Right lobe of liver (tissue), 6 donors: ENCODE measurements at regions not wholly inside any gene's neighbourhood (a gene's known extent, or its start where the extent isn't known, plus 50 kb on each side); places are given as distances from the start of the nearest gene placed in this dataset.

Experiments
- ATAC-seq, 4 donors: fragments of 200-7000 bp; cut with Tn5 transposase; one replicate each; pipeline ENCODE4 v1.9.1; 2020; ENCODE audit warnings: mild to moderate bottlenecking in 4 of 4, moderate library complexity in 4 of 4
- DNase-seq, 3 donors: peaks; one replicate each; pipeline ENCODE4 v3.0.0-alpha.2; 2020
- H3K27ac ChIP-seq, 3 donors: fragments of 200-600 bp; one replicate each; pipeline ENCODE4 v1.8.0; 2022
- H3K27me3 ChIP-seq, 2 donors: fragments of 200-600 bp; one replicate each; pipeline ENCODE4 v1.8.0; 2022
- H3K36me3 ChIP-seq, 4 donors: fragments of 200-600 bp; sonication (generic) in 1 of 4; one replicate each; pipeline versions ENCODE4 v1.5.1 to v1.8.0; 2017 to 2022; ENCODE audit warnings: control low read depth in 1 of 4
- H3K4me1 ChIP-seq, 4 donors: fragments of 200-600 bp; sonication (generic) in 1 of 4; one replicate each; pipeline versions ENCODE4 v1.5.1 to v1.8.0; 2017 to 2022; ENCODE audit warnings: control low read depth in 1 of 4
- H3K4me3 ChIP-seq, 3 donors: fragments of 200-600 bp; one replicate each; pipeline ENCODE4 v1.8.0; 2022
- H3K9me3 ChIP-seq, 4 donors: fragments of 200-600 bp; sonication (generic) in 1 of 4; one replicate each; pipeline versions ENCODE4 v1.5.1 to v1.8.0; 2017 to 2022; ENCODE audit warnings: control low read depth in 1 of 4
- CTCF ChIP-seq, 4 donors: fragments of 200-600 bp in 3 of 4; fragments of 450-650 bp in 1 of 4; IDR thresholded peaks; one replicate each; pipeline versions ENCODE4 v1.5.1 to v1.8.0; 2016 to 2022; ENCODE audit warnings: antibody characterized with exemption in 4 of 4, mild to moderate bottlenecking in 2 of 4
- POLR2A ChIP-seq: fragments of 450-650 bp; IDR thresholded peaks from one replicate; pipeline ENCODE4 v1.6.1; 2017; ENCODE audit warnings: antibody characterized with exemption, mild to moderate bottlenecking
- WGBS: methylation state at CpG from one replicate; pipeline ENCODE4 v1.1.6; 2018; ENCODE audit warnings: low coverage, low lambda C conversion rate; ENCODE audit not compliant: insufficient coverage; ENCODE audit errors: missing lambda C conversion rate; 5-methylcytosine and 5-hydroxymethylcytosine counted together
- intact Hi-C, 2 donors: fragments of 100-400 bp; cut with DNase I; formaldehyde crosslinking; loops; one replicate each; pipeline versions ENCODE4 v1.11.2 to v1.14.1; 2022
- donor health status: DM: no; HTN: yes; CAD: no.
- donor health status: DM: no; HTN: no; CAD: no.
- donor health status: DM: no; HTN: no; CAD: no.
- donor health status: DM: no; HTN: yes; CAD: no.
- donor health status: DM: no; HTN: yes; CAD: no.

DNA sequence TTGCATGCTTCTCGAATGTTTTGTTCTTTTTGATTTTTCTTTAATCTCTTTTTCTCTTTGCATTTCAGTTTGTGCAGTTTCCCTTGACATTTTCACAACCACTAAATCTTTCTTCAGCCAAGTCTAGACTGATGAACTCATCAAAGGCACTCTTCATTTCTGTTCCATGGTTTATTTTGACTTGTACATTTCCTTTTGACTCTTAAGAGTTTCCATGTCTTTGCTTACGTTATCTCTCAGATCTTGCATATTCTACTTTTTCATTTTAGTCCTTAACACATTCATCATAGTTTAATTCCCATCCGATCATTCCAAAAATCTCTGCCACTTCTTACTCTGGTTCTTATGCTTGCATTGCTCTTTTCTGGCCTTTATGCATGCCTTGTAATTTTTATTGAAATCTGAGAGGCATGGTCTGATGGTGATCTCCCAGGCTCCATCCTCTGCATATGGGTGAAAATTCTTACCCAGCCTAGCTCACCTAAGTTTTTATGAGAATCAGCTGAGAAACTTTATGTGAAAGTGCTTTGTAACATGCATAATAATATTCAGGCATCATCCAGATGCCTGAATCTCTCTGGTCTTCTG lies 202.8 kb upstream of the IGFBP3 start:
- DNase-seq = no peak
- no peaks in the 10 kb centered on the region for H3K4me1 ChIP-seq
- intact Hi-C loops = no loop called here
- TF ChIP-seq POLR2A (no peak), CTCF (IDR thresholded peaks at IDR 0.05) (no peak)
- 78% methylated on average over 3 of the region's 3 CpGs for WGBS
- ATAC-seq = no peak
- no peaks in the 10 kb centered on the region for H3K9me3 ChIP-seq
- H3K27ac ChIP-seq = no peak overlapping the region
- H3K36me3 ChIP-seq = no peaks in the 10 kb centered on the region
- no peaks in the 10 kb centered on the region for H3K27me3 ChIP-seq
- H3K4me3 ChIP-seq = no peak overlapping the region

- ATAC-seq = peak in 1 of 4 donors; percentile 27
- WGBS = 67% methylated on average over 3 of the region's 3 CpGs
These were observed 194.3 kb upstream of the IGFBP3 start for GRCh38 chr7:46115410-46115809.

GRCh38 chr7:46109437-46109836 lies 188.4 kb upstream of the IGFBP3 start:
- H3K27ac ChIP-seq = no peak overlapping the region
- WGBS = 79% methylated on average over 4 of the region's 4 CpGs
- H3K4me3 ChIP-seq = no peak overlapping the region
- H3K9me3 ChIP-seq = no peaks in the 10 kb centered on the region
- intact Hi-C loops = no loop called here
- H3K27me3 ChIP-seq = no peaks in the 10 kb centered on the region
- no peaks in the 10 kb centered on the region for H3K4me1 ChIP-seq
- ATAC-seq = no peak
- no peaks in the 10 kb centered on the region for H3K36me3 ChIP-seq
- DNase-seq = no peak
- TF ChIP-seq CTCF (IDR thresholded peaks at IDR 0.05) (no peak), POLR2A (no peak)

More at GRCh38 chr7:46115410-46115809, 194.3 kb upstream of the IGFBP3 start:
- no peak for DNase-seq
- H3K4me3 ChIP-seq = no peak overlapping the region
- no peak overlapping the region for H3K27ac ChIP-seq
- no peaks in the 10 kb centered on the region for H3K9me3 ChIP-seq
- H3K36me3 ChIP-seq = no peaks in the 10 kb centered on the region
- H3K4me1 ChIP-seq = no peaks in the 10 kb centered on the region
- no peaks in the 10 kb centered on the region for H3K27me3 ChIP-seq
- TF ChIP-seq CTCF (IDR thresholded peaks at IDR 0.05) = no peak
- TF ChIP-seq POLR2A = no peak
- intact Hi-C loops = no loop called here

DNA sequence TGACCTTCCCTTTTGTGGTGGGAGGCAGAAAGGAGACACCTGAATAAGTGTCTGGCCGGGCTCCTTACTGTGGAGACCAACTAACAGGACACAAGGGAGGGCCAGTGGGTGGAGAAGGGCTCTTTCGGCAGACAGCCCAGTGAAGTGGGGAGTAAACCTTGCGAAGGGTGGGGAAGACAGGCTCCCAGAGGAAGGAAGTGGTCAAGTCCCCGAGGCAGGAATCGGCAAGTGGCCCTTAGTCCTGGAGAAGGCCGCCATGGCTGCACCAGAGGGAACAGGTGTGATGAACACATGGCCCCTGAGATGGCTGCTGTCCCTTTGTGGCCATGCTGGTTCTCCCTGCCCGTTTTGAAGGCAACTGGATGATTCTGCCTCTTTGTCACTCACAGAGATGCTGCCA lies 187.2 kb upstream of the IGFBP3 start:
- intact Hi-C loops = no loop called here
- H3K4me3 ChIP-seq = no peak overlapping the region
- TF ChIP-seq POLR2A (no peak), CTCF (IDR thresholded peaks at IDR 0.05) (no peak)
- H3K27me3 ChIP-seq = no peaks in the 10 kb centered on the region
- peak in 1 of 3 donors; percentile 37 for DNase-seq
- H3K27ac ChIP-seq = no peak overlapping the region
- H3K36me3 ChIP-seq = no peaks in the 10 kb centered on the region
- WGBS = 84% methylated on average over 3 of the region's 7 CpGs
- H3K4me1 ChIP-seq = no peaks in the 10 kb centered on the region
- no peaks in the 10 kb centered on the region for H3K9me3 ChIP-seq
- no peak for ATAC-seq
